HG03457 (cell line): ENCODE measurements at regions not wholly inside any gene's neighbourhood (a gene's known extent, or its start where the extent isn't known, plus 50 kb on each side); places are given as distances from the start of the nearest gene placed in this dataset.
"Not testable (repeated sequence)": the region's sequence is repeated elsewhere in the genome, so short reads cannot be mapped to it uniquely, and the experiment has no call there.

Source experiments
- ATAC-seq: cut with Tn5 transposase; IDR thresholded peaks from one replicate; pipeline ENCODE4 v1.9.1; 2021; ENCODE audit warnings: moderate number of reproducible peaks; ENCODE audit not compliant: unreplicated experiment

DNA sequence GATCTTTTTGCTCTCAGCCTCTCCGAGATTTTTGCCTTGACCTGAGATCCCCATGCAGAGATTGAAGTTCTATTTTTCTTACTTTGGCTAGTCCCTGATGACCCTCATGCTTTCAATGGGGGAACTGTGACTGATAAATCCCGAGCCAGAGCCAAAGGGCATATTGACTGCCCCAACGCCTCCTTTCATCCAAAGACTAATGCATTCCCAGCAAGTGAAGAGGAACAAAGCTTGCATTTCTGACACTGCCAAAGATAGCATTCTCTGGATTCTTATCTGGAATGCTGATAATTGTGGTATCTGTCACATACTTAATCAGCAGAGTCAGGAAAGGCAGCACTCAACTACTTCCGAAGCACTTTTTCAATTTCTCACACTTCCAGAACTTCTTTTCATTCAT lies 152.3 kb upstream of the EGLN3 start:
- ATAC-seq = no peak

DNA sequence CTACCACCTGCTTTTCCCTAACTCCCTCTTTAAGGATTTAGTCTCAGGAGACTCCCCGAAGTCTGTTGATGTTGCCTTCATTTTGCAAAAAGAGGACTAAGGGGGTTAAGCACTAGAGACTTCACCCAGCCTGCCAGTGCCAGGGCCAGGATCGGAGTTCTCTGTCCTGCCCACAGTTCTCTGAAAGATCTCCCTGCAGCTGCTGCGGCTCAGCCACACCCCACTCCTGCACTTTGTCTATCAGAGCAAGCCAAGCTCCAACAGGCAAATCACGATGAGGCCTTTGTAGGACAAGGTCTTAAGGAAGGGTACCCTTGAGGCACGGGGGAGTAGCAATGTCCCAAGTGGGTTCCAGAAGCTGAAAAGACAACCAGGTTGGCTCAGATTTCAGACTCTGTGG lies 148.8 kb upstream of the EGLN3 start:
- ATAC-seq = no peak

DNA sequence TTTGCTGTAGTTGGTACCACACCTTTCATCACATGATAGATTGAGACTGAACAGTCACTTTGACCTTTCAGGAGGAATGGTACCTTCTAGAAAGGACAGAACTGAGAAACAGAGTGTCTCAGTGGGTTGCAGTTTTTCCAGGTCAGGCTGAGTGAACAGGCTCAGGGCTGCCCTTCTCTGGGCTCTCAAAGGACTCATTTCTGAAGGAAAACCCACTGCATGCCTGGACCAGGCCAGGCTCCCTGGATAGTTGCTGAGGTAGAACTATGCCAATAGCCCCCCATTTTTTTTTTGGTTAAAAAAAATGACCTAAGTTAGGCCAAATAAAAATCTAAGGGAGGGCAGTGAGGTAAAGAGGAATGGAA lies 148.1 kb upstream of the EGLN3 start:
- no peak for ATAC-seq

DNA sequence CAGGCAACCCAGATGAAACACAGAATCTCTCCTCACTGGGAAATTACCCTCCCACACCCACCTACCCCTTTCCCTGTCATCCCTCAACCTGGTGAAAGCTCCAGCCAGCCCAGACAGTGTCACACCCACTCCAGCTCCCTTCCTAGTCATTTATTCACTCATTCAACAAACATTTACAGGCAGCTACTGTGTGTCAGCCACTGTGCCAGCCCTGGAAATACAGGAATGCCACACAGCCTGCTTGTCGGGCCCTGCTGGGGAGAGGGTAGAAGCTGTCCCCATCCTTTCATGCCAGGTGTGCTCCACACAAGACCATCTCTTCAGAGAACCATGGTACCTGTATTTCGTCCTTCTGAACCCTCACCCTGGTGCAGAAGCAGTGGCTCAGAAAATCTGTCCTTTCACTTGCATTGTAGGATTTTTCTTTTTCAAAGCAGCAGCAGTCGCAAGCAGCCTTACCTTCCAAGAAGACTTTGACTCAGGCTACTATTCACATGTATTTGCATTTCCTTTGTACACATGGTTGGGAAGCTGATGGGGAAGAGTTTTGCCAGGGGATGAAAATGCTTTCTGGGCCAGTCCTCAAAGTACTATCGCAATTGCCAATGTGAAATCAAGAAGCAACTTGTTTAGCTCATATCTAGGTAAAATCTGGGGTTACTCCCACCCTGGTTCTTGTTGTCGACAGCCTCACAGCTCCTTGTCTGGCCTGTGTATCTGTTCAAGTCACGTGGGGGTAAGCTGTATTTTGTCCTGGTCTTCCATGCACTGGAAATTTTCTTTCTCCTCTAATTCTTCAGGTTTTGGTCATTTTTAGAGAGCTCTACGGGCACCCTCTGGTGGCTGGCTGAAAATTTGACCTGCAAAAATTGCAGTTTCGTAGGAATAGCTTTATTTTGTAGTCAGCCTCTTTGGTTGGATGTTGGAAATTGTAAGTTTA lies 147.4 kb upstream of the EGLN3 start:
- no peak for ATAC-seq

DNA sequence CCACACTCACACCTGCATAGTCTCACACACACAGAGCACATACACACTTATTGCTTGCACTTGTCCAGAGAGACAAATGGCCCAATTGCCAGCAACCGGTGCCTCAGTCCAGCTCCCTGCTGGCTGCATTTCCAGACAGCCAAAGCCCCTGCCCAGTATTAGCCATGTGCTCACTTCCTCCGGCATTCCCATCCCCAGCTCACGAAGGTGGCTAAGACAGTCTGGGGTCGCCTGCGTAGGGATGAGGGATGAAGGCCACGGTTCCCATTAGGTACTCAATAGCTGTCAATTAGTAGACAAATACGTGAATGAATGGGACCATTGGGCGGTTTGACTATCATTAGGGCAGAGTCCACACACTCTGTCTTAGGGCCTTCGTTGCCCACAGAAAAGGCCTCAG lies 146.8 kb upstream of the EGLN3 start:
- ATAC-seq = no peak

DNA sequence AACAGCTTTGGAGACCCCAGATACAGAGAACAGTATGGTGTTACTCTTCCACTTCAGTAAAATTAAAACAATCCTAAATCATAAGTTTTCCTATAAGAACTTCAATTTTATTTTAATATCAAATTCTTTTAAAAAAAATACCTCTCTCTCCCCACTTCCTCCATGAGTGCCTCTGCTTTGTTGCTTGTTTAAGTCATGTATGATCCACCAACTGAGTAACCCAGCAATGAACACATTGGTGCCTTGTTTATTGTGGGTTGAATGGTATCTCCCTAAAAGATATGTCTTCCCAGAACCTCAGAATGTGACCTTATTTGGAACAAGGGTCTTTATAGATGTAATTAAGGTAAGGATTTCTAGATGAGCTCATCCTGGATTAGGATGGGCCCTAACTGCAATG lies 143.5 kb upstream of the EGLN3 start:
- ATAC-seq = no peak

DNA sequence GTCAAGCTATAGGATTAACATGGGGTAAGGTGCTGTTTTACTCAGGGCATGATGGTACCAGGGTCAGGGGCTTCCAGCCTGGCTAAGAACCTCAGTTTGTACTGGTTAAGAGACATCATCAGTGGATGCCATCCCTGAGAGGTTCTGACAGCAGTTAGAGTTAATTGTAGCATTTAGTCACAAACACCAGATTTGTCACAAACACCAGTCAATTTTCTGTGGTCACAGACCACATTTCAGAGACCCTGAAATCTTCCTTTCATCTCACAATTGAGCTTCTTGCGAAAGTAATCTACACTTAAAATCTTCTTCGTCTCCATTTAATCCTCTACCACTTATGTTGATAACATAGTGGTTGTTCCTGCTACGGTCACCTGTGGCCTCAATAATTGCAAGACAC lies 143.0 kb upstream of the EGLN3 start:
- ATAC-seq = no peak

DNA sequence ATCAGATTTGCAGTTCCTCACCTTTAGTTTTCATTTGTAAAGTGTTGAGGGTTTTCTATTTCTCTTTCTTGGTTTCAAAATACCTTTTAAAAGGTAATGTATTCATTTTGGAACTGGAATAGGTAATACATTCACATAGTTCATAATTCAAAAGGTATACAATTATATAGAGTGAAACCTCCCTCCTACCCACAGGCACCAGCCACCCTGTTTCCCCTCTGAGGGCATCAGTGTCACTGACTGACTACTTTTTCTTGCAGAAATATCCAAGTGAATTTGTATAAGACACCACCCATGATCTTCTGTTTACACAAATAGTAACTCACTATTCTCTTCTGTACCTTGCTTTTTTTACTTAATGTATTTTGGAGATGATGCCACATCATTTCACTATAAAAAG lies 139.6 kb upstream of the EGLN3 start:
- ATAC-seq = no peak

DNA sequence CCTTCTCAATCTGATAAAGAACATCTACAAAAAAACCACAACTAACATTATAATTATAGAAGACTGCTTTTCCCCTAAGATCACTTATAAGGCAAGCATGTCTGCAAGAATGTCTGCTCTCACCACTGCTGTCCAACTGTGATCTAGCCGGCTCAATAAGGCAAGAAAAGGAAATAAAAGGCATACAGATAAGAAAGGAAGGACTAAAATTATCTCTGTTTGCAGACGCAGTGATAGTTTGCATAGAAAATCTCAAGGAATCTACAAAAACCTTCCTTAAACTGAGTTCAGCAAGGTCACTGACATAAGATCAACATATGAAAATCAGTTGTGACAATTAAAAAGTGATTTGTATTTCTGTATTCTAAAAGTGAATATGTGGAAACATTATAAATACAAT lies 138.0 kb upstream of the EGLN3 start:
- ATAC-seq = no peak

DNA sequence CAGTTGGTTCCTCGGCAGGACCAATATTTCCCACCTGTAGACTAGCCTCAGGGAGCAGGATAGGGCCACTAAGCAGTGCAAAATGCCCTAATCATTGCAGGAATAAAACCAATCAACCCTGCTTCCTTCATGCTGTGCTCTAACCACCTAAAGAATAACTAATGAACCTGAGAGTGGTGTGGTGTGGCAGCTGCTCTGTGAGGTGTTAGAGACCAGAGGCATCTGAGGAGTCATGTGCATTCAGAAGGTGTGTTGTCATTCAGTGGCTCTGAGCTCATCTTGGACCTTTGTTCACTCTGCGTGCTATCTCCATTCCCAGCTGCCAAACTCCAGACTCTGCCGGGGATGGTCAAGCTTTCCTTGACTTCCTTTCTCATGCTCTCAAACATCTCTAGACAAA lies 136.7 kb upstream of the EGLN3 start:
- no peak for ATAC-seq

DNA sequence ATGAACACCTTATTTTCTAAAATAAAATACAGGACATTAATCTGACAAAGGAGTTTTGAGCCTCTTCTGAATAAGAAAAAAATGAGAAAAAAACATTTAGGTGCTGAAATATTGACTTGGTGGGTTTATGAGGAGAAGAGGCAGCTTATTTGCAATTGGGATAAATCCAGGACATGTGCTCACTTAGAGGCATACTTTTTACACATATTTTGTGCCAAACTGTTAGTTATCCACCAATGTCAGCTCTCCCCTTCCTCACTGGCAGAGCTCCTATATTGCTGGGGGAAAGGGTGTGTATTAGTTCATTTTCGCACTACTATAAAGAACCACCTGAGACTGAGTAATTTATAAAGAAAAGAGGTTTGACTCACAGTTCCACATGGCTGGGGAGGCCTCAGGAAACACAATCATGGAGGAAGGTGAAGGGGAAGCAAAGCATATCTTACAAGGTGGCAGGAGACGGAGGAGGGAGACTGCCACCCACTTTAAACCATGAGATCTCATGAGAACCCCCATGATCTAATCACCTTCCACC lies 135.4 kb upstream of the EGLN3 start:
- ATAC-seq = no peak

DNA sequence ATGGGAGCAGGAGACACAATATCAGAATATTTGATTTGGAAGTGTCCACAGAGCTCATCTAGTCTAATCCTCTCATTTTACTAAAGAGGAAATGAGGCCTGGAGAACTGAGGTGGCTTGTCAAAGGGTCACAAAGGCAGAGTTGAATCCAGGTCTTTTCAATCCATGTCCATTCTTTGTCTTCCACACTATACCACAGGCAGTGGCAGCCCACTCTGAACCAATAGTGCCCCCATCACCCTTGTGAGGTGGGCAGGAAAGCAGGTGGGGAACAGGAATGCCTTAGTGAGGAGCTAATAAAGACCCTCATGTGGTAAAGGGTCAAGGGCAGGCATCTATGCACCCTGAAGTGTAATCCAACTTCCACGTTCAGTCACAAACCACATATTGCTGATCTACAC lies 134.8 kb upstream of the EGLN3 start:
- ATAC-seq = no peak

DNA sequence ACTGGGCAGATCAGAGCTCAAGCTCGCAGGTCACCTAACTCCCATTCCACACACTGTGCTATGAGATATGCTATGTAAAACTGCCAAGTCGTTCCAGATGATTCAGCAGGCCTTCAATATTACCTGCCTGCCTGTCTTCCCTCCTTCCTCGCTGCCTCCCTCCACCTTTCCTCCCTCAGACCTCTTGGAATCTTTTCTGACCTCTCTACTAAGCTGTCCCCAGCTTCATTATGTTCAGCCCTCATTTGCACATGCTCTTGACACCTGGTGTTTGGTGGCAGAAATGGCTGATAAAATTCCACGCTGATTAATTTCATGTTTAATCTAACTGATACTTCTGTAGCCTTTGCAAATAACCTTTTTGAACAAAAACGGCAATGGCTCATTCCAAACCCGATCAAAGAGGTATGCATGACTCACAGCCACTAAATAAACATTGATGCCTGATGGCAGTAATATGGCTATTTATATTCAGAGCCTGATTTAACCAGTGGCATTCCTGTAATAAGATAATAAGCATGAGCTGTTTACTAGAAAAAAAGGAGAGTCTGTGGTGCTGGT lies 130.8 kb upstream of the EGLN3 start:
- no peak for ATAC-seq

DNA sequence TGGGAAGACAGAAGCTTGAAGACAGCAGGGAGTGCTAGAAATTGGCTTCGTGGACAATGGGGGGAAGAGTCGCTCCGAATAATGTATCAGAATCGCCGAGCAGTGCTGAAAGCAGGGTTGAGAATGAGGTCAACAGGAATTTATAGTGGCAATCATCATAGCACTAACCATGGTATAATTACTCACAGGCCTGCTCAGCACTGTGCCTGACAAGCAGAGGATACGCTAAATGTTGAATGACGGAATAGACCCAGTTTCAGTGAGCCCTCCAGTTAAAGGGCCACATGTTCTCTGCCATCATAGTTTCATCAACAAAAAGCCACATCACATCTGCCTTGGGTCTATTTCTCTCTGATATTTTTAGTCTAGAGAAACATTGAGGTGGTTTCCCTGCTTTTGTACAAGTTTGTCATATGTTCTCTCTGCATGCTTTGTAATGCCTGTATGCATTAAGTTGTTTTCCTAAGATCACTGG lies 130.3 kb upstream of the EGLN3 start:
- no peak for ATAC-seq

DNA sequence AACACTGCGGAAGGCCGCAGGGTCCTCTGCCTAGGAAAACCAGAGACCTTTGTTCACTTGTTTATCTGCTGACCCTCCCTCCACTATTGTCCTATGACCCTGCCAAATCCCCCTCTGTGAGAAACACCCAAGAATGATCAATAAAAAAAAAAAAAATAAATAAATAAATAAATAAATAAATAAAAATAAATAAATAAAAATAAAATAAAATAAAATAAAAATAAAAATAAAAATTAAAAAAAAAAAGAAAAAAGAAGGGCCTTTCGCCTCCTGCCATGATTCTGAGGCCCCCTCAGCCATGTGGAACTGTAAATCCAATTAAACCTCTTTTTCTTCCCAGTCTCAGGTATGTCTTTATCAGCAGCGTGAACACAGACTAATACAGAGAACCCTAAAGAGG lies 128.8 kb upstream of the EGLN3 start:
- ATAC-seq = not testable (repeated sequence)

DNA sequence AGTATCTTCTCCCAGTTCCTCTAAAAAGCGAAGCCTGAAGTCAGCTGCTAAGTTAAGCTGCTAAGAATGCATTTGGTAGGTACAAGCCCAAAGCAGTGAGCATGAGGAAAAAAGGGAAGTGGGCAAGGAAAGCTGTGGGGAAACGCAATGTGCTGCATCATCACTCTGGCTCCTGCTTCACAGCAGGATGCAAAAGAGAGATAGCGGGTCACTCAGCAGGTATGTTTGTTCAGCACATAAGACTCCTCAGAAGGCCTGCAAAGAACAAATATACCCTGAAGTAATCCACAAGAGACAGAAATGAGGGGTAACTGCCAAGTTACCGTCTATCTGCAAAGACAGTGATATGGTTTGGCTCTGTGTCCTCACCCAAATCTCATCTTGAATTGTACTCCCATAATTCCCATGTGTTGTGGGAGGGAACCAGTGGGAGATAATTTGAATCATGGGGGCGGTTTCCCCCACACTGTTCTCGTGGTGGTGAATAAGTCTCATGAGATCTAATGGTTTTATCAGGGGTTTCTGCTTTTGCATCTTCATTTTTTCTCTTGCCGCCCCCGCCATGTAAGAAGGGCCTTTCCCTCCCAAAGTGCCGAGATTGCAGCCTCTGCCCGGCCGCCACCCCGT lies 127.4 kb upstream of the EGLN3 start:
- ATAC-seq = no peak

DNA sequence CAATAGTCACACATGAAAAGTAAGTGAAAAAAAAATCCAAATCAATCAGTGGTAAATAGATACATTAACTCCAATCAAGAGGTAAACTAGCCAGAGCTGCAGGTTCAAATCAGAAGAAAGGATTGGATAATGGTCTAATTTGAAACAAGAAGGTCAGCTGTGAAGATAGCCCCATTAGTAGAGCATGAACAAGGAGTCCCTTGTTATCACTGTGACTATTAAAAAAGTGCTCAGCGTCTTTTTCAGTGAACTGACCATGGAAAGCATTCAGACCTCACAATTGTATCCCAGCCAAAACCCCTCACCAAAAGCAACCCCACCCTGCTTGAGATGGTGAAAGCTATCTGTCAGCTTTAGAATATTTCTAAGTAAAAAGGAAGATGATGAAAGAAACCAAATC lies 125.0 kb upstream of the EGLN3 start:
- ATAC-seq = no peak

DNA sequence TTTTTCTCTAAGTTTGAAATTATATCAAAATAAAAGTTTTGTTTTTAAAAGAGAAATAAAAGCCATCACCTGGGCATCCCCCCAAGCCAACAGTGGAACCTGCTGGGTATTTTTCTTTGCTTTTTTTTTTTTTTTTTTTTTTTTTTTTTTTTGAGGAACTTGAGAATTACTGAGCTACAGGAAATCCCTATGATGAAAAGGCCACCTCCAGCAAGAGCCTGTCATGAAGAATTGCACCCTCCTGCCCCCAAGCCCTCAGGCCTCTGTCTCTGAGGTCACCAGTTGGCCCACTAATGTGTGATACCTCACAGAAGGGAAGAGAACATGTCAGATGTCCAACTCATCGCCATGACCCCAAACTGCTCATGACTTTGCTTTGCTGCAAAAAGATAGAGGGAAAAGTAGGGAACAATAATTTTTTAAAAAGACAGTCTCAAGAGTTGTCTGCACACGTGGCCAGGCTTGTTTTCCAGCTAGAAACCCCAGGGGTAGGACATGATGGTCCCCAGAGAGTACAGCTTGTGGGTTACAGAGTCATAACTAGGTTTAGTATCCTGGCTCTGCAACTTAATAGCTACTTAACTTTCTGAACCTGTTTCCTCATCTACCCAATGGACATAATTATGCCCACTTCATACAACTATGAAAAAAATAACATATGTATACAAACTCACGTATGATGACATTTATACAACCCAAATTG lies 124.3 kb upstream of the EGLN3 start:
- no peak for ATAC-seq

DNA sequence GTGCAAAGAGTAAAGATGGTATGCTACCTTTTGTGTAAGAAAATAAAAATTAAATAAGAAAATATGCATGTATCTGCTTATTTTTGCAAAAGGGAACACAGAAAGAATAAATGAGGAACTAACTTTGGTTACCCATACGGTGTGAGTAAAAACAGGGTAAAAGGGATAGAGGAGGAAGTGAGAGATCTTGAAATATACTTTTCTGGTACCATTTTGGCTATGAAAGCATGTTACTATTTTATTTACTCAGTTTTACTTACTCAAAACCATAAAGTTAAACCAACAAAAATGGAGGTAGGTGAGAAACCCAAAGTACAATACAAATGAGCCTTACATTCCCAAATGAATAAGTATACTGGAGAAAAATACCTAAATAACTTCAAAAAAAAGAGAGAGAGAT lies 122.0 kb upstream of the EGLN3 start:
- no peak for ATAC-seq

DNA sequence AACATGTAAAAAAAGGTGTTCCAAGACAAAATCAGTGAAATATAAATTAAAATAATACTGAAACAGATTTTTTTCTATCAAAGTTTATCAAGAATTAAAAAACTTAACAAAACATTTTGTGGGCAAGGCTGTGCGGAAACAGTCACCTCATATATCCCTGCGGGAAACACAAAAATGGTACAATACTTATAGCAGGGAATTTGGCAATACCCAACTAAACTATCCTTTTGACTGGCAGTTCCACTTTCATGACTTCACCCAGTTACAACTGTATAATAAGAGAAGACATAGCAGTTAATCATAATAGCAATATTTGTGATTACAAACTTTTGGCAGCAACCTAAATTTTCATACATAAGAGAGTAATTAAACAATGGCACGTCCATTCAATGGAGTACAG lies 121.5 kb upstream of the EGLN3 start:
- no peak for ATAC-seq

DNA sequence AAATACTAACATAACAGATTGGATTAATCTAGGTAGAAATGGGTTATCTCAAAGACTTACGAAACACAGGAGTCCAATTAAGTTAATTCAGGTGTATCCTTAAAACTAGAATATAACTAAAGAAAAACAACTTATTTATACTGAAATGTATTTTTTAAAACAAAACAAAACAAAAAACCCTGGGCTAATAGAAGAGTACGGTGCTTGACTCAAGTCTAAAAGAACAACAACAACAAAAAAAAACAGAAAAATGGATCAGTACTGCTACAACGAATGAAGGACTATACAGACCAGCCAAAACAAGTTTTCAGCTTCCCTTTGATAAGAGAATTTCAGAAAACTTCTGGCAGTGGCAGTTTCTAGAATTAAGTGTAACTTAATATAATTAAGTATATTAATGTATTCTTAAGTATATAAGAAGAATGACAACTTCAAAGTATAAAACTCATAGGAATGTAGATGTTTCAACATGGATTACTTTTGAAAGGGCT lies 120.1 kb upstream of the EGLN3 start:
- ATAC-seq = no peak
